ENCODE measurements at regions not wholly inside any gene's neighbourhood (a gene's known extent, or its start where the extent isn't known, plus 50 kb on each side); places are given as distances from the start of the nearest gene placed in this dataset.

DNA sequence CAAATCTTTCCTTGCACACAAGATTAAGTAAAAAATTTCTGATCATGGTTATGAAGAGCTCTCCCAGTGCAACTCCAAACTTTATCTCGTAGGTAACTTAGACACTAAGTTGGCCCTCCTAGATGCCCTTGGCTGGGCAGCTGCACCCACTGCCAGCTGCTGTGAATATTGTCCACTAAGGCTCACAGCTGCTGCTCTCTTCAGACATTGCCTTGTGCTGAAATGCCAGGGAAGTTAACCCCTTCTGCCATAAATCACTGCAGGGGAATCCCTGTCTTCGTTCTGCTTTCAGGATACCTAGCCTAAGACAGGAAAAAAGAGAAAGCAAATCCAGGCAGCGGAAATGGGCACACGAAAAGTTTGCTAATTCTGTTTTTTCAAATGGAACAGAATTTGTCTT lies 106.4 kb downstream of the IRX5 start:
- BruUV-seq (replicated peaks), result no TSS peak
- H3K9ac ChIP-seq (replicated peaks; ENCODE audit: extremely low read depth, insufficient read depth, low read length), result no peak overlapping the region
- intact Hi-C loops (cut with micrococcal nuclease), result no loop called here
- no peaks in the 10 kb centered on the region for H4K20me1 ChIP-seq (replicated peaks; ENCODE audit: control insufficient read depth, extremely low read depth, insufficient read depth, low read length)
- H3K4me3 ChIP-seq (replicated peaks in 1 of 3; ENCODE audit: insufficient read depth in 1 of 3, low read depth in 1 of 3, low read length in 3 of 3), result no peak overlapping the region
- ChIA-PET CTCF (no interaction called here), POLR2A (no interaction called here)
- H3K79me2 ChIP-seq (ENCODE audit: control insufficient read depth, insufficient read depth, low read length), result no peaks in the 10 kb centered on the region
- no peak for FAIRE-seq
- no peaks in the 10 kb centered on the region for H3K27me3 ChIP-seq (ENCODE audit: control insufficient read depth in 2 of 2, insufficient read depth in 2 of 2, low read length in 2 of 2)
- no peaks in the 10 kb centered on the region for H3K4me1 ChIP-seq (ENCODE audit: control insufficient read depth, extremely low read depth, insufficient read depth, low read length)
- TF ChIP-seq EZH2 (IDR thresholded peaks at IDR 0.05; ENCODE audit: borderline replicate concordance, low read depth, low read length, severe bottlenecking) (no peak), JUN (IDR thresholded peaks at IDR 0.05; ENCODE audit: borderline replicate concordance, insufficient read depth, insufficient read length, low read depth) (no peak), POLR2AphosphoS5 (IDR thresholded peaks at IDR 0.05; ENCODE audit: insufficient read depth, low read depth, low read length) (no peak), FOS (IDR thresholded peaks at IDR 0.05; ENCODE audit: borderline replicate concordance, insufficient read depth, low read length) (no peak), MYC (IDR thresholded peaks at IDR 0.05; ENCODE audit: low read depth, low read length) (no peak), POLR2A (IDR thresholded peaks at IDR 0.05; ENCODE audit: low read depth, low read length) (no peak)
- TF ChIP-seq, protein P1, sequence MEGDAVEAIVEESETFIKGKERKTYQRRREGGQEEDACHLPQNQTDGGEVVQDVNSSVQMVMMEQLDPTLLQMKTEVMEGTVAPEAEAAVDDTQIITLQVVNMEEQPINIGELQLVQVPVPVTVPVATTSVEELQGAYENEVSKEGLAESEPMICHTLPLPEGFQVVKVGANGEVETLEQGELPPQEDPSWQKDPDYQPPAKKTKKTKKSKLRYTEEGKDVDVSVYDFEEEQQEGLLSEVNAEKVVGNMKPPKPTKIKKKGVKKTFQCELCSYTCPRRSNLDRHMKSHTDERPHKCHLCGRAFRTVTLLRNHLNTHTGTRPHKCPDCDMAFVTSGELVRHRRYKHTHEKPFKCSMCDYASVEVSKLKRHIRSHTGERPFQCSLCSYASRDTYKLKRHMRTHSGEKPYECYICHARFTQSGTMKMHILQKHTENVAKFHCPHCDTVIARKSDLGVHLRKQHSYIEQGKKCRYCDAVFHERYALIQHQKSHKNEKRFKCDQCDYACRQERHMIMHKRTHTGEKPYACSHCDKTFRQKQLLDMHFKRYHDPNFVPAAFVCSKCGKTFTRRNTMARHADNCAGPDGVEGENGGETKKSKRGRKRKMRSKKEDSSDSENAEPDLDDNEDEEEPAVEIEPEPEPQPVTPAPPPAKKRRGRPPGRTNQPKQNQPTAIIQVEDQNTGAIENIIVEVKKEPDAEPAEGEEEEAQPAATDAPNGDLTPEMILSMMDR (IDR thresholded peaks at IDR 0.05; ENCODE audit: extremely low read depth in 1 of 2, insufficient read depth in 1 of 2, low read depth in 1 of 2, low read length in 2 of 2), result no peak
- TF ChIP-seq, protein P2, sequence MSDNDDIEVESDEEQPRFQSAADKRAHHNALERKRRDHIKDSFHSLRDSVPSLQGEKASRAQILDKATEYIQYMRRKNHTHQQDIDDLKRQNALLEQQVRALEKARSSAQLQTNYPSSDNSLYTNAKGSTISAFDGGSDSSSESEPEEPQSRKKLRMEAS (IDR thresholded peaks at IDR 0.05; ENCODE audit: insufficient read depth, insufficient read length), result no peak
- no peak for DNase-seq (ENCODE audit: low read depth, low spot score)
- H3K9me3 ChIP-seq (replicated peaks; ENCODE audit: control insufficient read depth, insufficient read depth, low read length), result no peaks in the 10 kb centered on the region
- no peaks in the 10 kb centered on the region for H3K36me3 ChIP-seq (ENCODE audit: control insufficient read depth in 2 of 2, extremely low read depth in 1 of 2, insufficient read depth in 2 of 2, low read length in 2 of 2)
- no peak overlapping the region for H2AFZ ChIP-seq (ENCODE audit: low read depth, low read length)
- no peak overlapping the region for H3K27ac ChIP-seq (ENCODE audit: insufficient read depth, low read depth, low read length)
- dilution Hi-C loops (cut with MboI; ENCODE audit: extremely low pct_ligation_motif_present, low sequenced_read_pairs), result no loop called here
- H3K4me2 ChIP-seq (ENCODE audit: insufficient read depth, low read length), result no peak overlapping the region
- no peaks in the 10 kb centered on the region for H3K9me1 ChIP-seq (replicated peaks; ENCODE audit: control insufficient read depth, extremely low read depth, insufficient read depth, low read length)

All from endothelial cell of umbilical vein (primary cell).